Astrocyte (in vitro differentiated cells and primary cell): ENCODE measurements at regions not wholly inside any gene's neighbourhood (a gene's known extent, or its start where the extent isn't known, plus 50 kb on each side); places are given as distances from the start of the nearest gene placed in this dataset.

ENCODE experiments used
- CTCF ChIP-seq: IDR thresholded peaks from 2 replicates; pipeline ENCODE4 v1.5.1; 2011; ENCODE audit warnings: low read depth, mild to moderate bottlenecking, inconsistent platforms, low read length, moderate library complexity; ENCODE audit not compliant: insufficient read depth
- EZH2 ChIP-seq: IDR thresholded peaks from 2 replicates; pipeline ENCODE4 v1.6.1; 2012; ENCODE audit warnings: mild to moderate bottlenecking, low read length, inconsistent platforms; ENCODE audit not compliant: insufficient read depth

GRCh38 chr9:25310961-25311360 lies 367.3 kb downstream of the TUSC1 start:
- TF ChIP-seq CTCF: no peak
- TF ChIP-seq EZH2: no peak
